HepG2 (cell line): ENCODE measurements at regions not wholly inside any gene's neighbourhood (a gene's known extent, or its start where the extent isn't known, plus 50 kb on each side); places are given as distances from the start of the nearest gene placed in this dataset.

Experiments
- ATAC-seq: fragments of 200-7000 bp; cut with Tn5 transposase; 3 replicates; pipeline ENCODE4 v1.9.1; 2020; ENCODE audit warnings: mild to moderate bottlenecking, moderate library complexity
- BruUV-seq: library from RNA; stranded (reverse); fragments of 400-500 nt; replicated peaks from 2 replicates; lab custom pipeline; 2021; lab: Mats Ljungman, UMichigan
- CTCF ChIA-PET: fragments of 300-600 bp; formaldehyde crosslinking; extraction: SDS; loops from one replicate; lab custom pipeline; 2021; ENCODE audit warnings: low total read pairs, inconsistent platforms, low intra/inter-chr PET ratio; lab: Yijun Ruan, JAX
- POLR2A ChIA-PET: fragments of 350-600 bp; sonication (Branson Sonifier 250); formaldehyde crosslinking; loops from one replicate; lab custom pipeline; 2020; ENCODE audit warnings: antibody characterized with exemption, inconsistent platforms; lab: Yijun Ruan, JAX
- DNase-seq: peaks from one replicate; pipeline ENCODE4 v3.0.0-alpha.2; 2015; ENCODE audit warnings: low spot score
- FAIRE-seq: peaks from 3 replicates; lab custom pipeline; 2011; peaks lifted over from hg19 to GRCh38; lab: Jason Lieb, UNC
- H2AFZ ChIP-seq: one replicate; pipeline ENCODE4 v1.6.1; 2011; ENCODE audit warnings: low read length, inconsistent platforms
- H3K27ac ChIP-seq: fragments of 300-600 bp; 3 replicates; pipeline ENCODE4 v1.8.0; 2011; ENCODE audit warnings: mixed run types, mild to moderate bottlenecking, mixed read lengths, low read length, inconsistent platforms; ENCODE audit not compliant: insufficient read depth; ENCODE audit errors: extremely low read length
- H3K27me3 ChIP-seq, 2 experiments: fragments of 200-600 bp in 1 of 2; 2 replicates in 1 of 2; 3 replicates in 1 of 2; pipeline versions ENCODE4 v1.6.0 to v1.8.0; 2011; ENCODE audit warnings: low read length in 2 of 2, mild to moderate bottlenecking in 2 of 2, moderate library complexity in 2 of 2, inconsistent platforms in 1 of 2; ENCODE audit not compliant: insufficient read depth in 2 of 2, control insufficient read depth in 1 of 2
- H3K36me3 ChIP-seq, 2 experiments: fragments of 200-600 bp in 1 of 2; replicated peaks in 1 of 2; 2 replicates in 1 of 2; 3 replicates in 1 of 2; pipeline versions ENCODE4 v1.5.1 to v1.8.0; 2011; ENCODE audit warnings: low read length in 2 of 2, inconsistent platforms in 1 of 2; ENCODE audit not compliant: insufficient read depth in 2 of 2, control insufficient read depth in 1 of 2
- H3K4me1 ChIP-seq: 2 replicates; pipeline ENCODE4 v1.5.1; 2012; ENCODE audit warnings: low read length, inconsistent platforms; ENCODE audit not compliant: insufficient read depth
- H3K4me2 ChIP-seq: 2 replicates; pipeline ENCODE4 v1.6.0; 2011; ENCODE audit warnings: low read depth, low read length, inconsistent platforms
- H3K4me3 ChIP-seq, 3 experiments: fragments of 200-600 bp in 1 of 3; sonication (generic), shearing (Covaris generic) in 1 of 3; replicated peaks in 1 of 3; 2 replicates each; pipeline ENCODE4 v1.5.1; 2011 to 2016; ENCODE audit warnings: low read length in 3 of 3, inconsistent platforms in 2 of 3, low read depth in 2 of 3, mild to moderate bottlenecking in 2 of 3, control low read depth in 1 of 3, mixed read lengths in 1 of 3; ENCODE audit not compliant: insufficient read depth in 1 of 3
- H3K79me2 ChIP-seq: one replicate; pipeline ENCODE4 v1.6.1; 2011; ENCODE audit warnings: low read length, inconsistent platforms; ENCODE audit not compliant: insufficient read depth
- H3K9ac ChIP-seq: 2 replicates; pipeline ENCODE4 v1.6.0; 2011; ENCODE audit warnings: mild to moderate bottlenecking, low read depth, low read length, inconsistent platforms; ENCODE audit not compliant: insufficient read depth
- H3K9me3 ChIP-seq: 2 replicates; pipeline ENCODE4 v1.5.1; 2012; ENCODE audit warnings: mild to moderate bottlenecking, low read length
- H4K20me1 ChIP-seq: 2 replicates; pipeline ENCODE4 v1.6.0; 2011; ENCODE audit warnings: inconsistent platforms, mild to moderate bottlenecking, low read length, moderate library complexity; ENCODE audit not compliant: insufficient read depth
- RARA ChIP-seq: IDR thresholded peaks from 2 replicates; pipeline ENCODE4 v1.6.1; 2016; ENCODE audit warnings: missing genetic modification reagents, missing compliant biosample characterization
- SKIL ChIP-seq: sonication (generic); formaldehyde crosslinking; IDR thresholded peaks from 2 replicates; pipeline ENCODE4 v1.8.0; 2022; ENCODE audit warnings: missing genetic modification reagents, mild to moderate bottlenecking, moderate library complexity, borderline replicate concordance
- ZNF225 ChIP-seq: sonication (generic); formaldehyde crosslinking; IDR thresholded peaks from 2 replicates; pipeline ENCODE4 v1.4.0; 2020; ENCODE audit warnings: mild to moderate bottlenecking, missing genetic modification reagents
- ZNF280B ChIP-seq: sonication (generic); formaldehyde crosslinking; IDR thresholded peaks from 2 replicates; pipeline ENCODE4 v1.5.0; 2020; ENCODE audit warnings: missing genetic modification reagents, mild to moderate bottlenecking, borderline replicate concordance
- ZNF317 ChIP-seq: sonication (generic); formaldehyde crosslinking; IDR thresholded peaks from 2 replicates; pipeline ENCODE4 v1.5.0; 2020; ENCODE audit warnings: mild to moderate bottlenecking, missing genetic modification reagents
- WGBS: methylation state at CpG from one replicate; pipeline ENCODE4 v1.1.6; 2017; ENCODE audit warnings: low lambda C conversion rate; 5-methylcytosine and 5-hydroxymethylcytosine counted together
- in situ Hi-C: cut with HindIII; loops from 2 replicates; pipeline ENCODE4 v1.10.0; 2017; ENCODE audit warnings: low pct_unique_long_range_greater_than_20kb; ENCODE audit not compliant: extremely low pct_ligation_motif_present
- intact Hi-C: fragments of 100-400 bp; cut with micrococcal nuclease; formaldehyde crosslinking; loops from one replicate; pipeline ENCODE4 v1.10.0; 2022; ENCODE audit not compliant: unreplicated experiment

GRCh38 chr9:129273136-129273895 is 95.3 kb upstream of the IER5L start (continued):
- TF ChIP-seq ZNF225 (CRISPR knock-in tag) (no peak), ZNF280B (no peak)
- TF ChIP-seq, all 625 proteins: peak for 0

- BruUV-seq = no TSS peak
- in situ Hi-C loops (no loop called here), intact Hi-C loops (no loop called here)
- Histone ChIP-seq H2AFZ (no peak overlapping the region), H3K4me2 (no peak overlapping the region), H4K20me1 (no peaks in the 10 kb centered on the region), H3K27ac (no peak overlapping the region), H3K9me3 (no peaks in the 10 kb centered on the region), H3K27me3 (peaks cover 5 to 47% of the 10 kb centered on the region in 2 experiments; a peak in 4 of 5 replicates), H3K4me3 (no peak overlapping the region), H3K79me2 (no peaks in the 10 kb centered on the region), H3K9ac (no peak overlapping the region), H3K4me1 (peaks cover 40% of the 10 kb centered on the region), H3K36me3 (no peaks in the 10 kb centered on the region)
- 44% methylated on average over 9 of the region's 9 CpGs for WGBS
- ATAC-seq = no peak
- FAIRE-seq = no peak
- no peak for DNase-seq
- CTCF ChIA-PET = no interaction called here
- POLR2A ChIA-PET = no interaction called here
- TF ChIP-seq RARA (CRISPR knock-in tag) = 0 out of 2 replicates have a peak, but pooled peaks have one; percentile 19
- no peak for TF ChIP-seq SKIL (CRISPR knock-in tag)
- TF ChIP-seq ZNF317 (CRISPR knock-in tag) = no peak
These were observed 94.4 kb upstream of the IER5L start for GRCh38 chr9:129272348-129273025.
